Globus pallidus (tissue), 1 donor: ENCODE measurements at regions not wholly inside any gene's neighbourhood (a gene's known extent, or its start where the extent isn't known, plus 50 kb on each side); places are given as distances from the start of the nearest gene placed in this dataset.

Experiments
- DNase-seq: peaks from one replicate; pipeline ENCODE4 v3.0.0-alpha.2; 2015; ENCODE audit warnings: low spot score

- DNase-seq = no peak
These were observed 166.1 kb downstream of the ADAMTS15 start for GRCh38 chr11:130614591-130614990.

- DNase-seq = no peak
These were observed 167.1 kb downstream of the ADAMTS15 start for GRCh38 chr11:130615561-130615960.

- no peak for DNase-seq
These were observed 168.1 kb downstream of the ADAMTS15 start for GRCh38 chr11:130616573-130616972.

GRCh38 chr11:130617001-130617400 is 168.6 kb downstream of the ADAMTS15 start:
- DNase-seq = no peak

GRCh38 chr11:130620548-130620947 is 172.1 kb downstream of the ADAMTS15 start:
- DNase-seq = no peak

- no peak for DNase-seq
These were observed 173.7 kb downstream of the ADAMTS15 start for GRCh38 chr11:130622141-130622542.

- DNase-seq = no peak
These were observed 175.5 kb downstream of the ADAMTS15 start for GRCh38 chr11:130623670-130624668.

- DNase-seq = no peak
These were observed 176.6 kb downstream of the ADAMTS15 start for GRCh38 chr11:130624971-130625544.

- DNase-seq = no peak
These were observed 177.3 kb downstream of the ADAMTS15 start for GRCh38 chr11:130625578-130626306.

GRCh38 chr11:130629039-130629438 is 180.6 kb downstream of the ADAMTS15 start:
- DNase-seq = no peak

GRCh38 chr11:130631119-130631518 is 182.7 kb downstream of the ADAMTS15 start:
- DNase-seq = no peak

GRCh38 chr11:130633466-130633865 is 185.0 kb downstream of the ADAMTS15 start:
- no peak for DNase-seq

- no peak for DNase-seq
These were observed 185.7 kb downstream of the ADAMTS15 start for GRCh38 chr11:130634186-130634585.

GRCh38 chr11:130634961-130635473 is 186.6 kb downstream of the ADAMTS15 start:
- no peak for DNase-seq

GRCh38 chr11:130635937-130636630 is 187.6 kb downstream of the ADAMTS15 start:
- DNase-seq = no peak

GRCh38 chr11:130636722-130637464 is 188.4 kb downstream of the ADAMTS15 start:
- no peak for DNase-seq

GRCh38 chr11:130637566-130637965 is 189.1 kb downstream of the ADAMTS15 start:
- no peak for DNase-seq

- DNase-seq = no peak
These were observed 189.6 kb downstream of the ADAMTS15 start for GRCh38 chr11:130638033-130638432.

GRCh38 chr11:130638624-130639023 is 190.2 kb downstream of the ADAMTS15 start:
- no peak for DNase-seq

GRCh38 chr11:130639369-130639768 is 190.9 kb downstream of the ADAMTS15 start:
- DNase-seq = no peak

- no peak for DNase-seq
These were observed 192.1 kb downstream of the ADAMTS15 start for GRCh38 chr11:130640526-130640925.
